ENCODE measurements at regions not wholly inside any gene's neighbourhood (a gene's known extent, or its start where the extent isn't known, plus 50 kb on each side); places are given as distances from the start of the nearest gene placed in this dataset.

DNA sequence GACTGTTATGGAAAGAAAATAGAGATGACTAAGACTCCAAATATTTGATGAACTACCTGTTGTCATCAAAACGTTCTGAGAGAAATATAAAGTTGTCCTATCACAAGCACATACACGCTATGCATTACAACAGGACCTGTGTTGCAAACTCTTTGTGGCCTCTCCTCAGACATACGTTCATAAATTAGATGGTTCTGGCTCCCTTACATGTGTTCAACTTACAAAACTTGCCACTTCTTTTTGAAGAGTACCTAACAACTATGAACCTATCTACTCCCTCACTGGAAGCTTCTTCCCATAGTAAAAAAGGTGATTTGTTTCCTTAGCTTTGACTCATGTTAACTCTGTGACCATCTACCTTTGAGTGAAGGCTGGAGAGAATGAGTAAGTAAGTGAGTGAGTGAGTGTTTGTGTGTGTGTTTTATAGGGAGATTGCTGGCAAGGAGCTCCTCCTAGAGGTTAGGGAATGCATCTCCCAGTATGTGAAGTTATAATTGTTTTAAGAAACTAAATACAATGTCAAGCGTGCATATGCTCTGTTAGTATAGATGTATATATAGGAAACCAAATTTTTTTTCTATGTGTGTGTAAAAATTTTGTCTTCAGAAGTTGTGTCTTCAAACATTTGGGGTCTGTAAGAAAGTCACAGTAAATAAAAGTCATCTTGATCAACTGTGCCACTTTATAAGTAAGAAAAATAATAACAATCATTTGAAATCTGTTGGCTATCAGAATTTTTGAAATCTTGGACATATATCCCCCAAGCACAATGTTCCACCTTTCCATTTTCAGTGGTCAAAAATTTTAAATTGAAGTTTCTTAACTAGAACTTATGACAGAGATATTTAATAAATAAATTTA, 1211.1 kb upstream of the GJE1 start:
- DNase-seq (ENCODE audit: low spot score) = no peak
- Mint-ChIP-seq H3K4me3 (no peak overlapping the region), H3K27me3 (ENCODE audit: insufficient read depth) (no peaks in the 10 kb centered on the region), H3K36me3 (ENCODE audit: low read depth) (no peaks in the 10 kb centered on the region), H3K9me3 (no peaks in the 10 kb centered on the region), H3K27ac (no peak overlapping the region), H3K4me1 (ENCODE audit: low read depth) (no peaks in the 10 kb centered on the region)
- intact Hi-C loops (cut with micrococcal nuclease) = loop anchor here (1.0 to 2.0 kb wide), 3 partner anchors 641 to 1553 kb away; no protein-coding TSS in a partner anchor

DNA sequence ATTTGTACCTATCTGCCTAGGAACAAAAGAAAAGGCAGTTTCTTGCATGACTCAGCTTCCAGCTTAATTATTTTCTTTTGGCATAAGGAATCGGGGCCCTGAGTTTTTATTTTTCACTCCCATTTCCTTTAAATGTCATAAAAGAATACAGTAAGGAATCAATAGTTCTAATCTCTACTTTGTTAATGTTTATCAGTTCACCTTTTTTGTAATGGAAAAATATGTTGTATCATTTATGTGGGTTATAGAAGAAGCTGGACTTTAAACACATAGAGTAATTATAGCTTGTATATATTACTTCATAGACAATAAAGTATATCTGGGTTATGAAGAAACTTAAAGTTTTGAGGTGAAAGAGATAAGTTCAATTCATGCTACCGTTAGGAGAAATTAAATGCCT, 1214.8 kb upstream of the GJE1 start:
- Mint-ChIP-seq H3K27ac (no peak overlapping the region), H3K9me3 (no peaks in the 10 kb centered on the region), H3K4me1 (ENCODE audit: low read depth) (no peaks in the 10 kb centered on the region), H3K4me3 (no peak overlapping the region), H3K36me3 (ENCODE audit: low read depth) (no peaks in the 10 kb centered on the region), H3K27me3 (ENCODE audit: insufficient read depth) (no peaks in the 10 kb centered on the region)
- no peak for DNase-seq (ENCODE audit: low spot score)
- intact Hi-C loops (cut with micrococcal nuclease) = no loop called here

DNA sequence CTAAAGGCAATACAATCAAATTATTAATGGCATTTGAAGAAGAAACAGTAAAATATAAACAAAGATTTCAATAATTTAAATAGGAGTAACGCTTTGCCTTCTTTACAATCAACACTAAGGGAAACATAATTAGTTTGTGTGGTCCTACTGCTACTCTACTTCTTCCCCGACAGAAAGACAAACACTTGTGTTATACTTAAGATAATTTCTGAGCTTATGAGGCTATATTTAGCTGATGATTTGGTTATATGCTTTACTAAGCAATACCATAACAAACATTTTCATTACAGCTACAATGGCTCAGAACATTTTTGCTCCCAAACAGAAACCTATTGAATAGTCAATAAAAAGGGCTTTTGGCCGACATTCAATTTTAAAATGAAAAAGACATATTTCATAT, 1217.2 kb upstream of the GJE1 start:
- Mint-ChIP-seq H3K27me3 (ENCODE audit: insufficient read depth) (peaks cover 2% of the 10 kb centered on the region), H3K4me1 (ENCODE audit: low read depth) (no peaks in the 10 kb centered on the region), H3K27ac (no peak overlapping the region), H3K36me3 (ENCODE audit: low read depth) (no peaks in the 10 kb centered on the region), H3K4me3 (no peak overlapping the region), H3K9me3 (no peaks in the 10 kb centered on the region)
- no peak for DNase-seq (ENCODE audit: low spot score)
- intact Hi-C loops (cut with micrococcal nuclease) = no loop called here

DNA sequence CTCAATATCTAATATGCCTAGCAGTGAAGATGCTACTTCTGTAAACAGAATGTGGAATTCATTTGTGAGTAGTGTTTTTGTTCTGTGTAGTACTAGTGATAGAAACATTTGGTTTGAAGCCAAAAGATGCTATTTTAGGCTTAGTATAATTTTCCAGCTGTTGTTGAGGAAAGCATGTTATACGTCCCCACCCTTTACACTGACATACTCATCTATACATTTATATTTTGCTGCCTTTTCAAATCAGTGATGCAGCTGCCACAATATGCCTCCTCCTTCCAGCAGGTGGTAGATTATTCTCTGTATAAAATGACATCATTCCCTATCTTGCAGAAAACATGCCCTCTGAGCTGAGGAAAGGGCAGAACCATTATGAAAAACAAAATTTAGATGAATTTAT, 1217.6 kb upstream of the GJE1 start:
- no peaks in the 10 kb centered on the region for H3K9me3 Mint-ChIP-seq
- DNase-seq (ENCODE audit: low spot score) = no peak
- H3K4me1 Mint-ChIP-seq (ENCODE audit: low read depth) = no peaks in the 10 kb centered on the region
- no peaks in the 10 kb centered on the region for H3K36me3 Mint-ChIP-seq (ENCODE audit: low read depth)
- no peak overlapping the region for H3K27ac Mint-ChIP-seq
- no peak overlapping the region for H3K4me3 Mint-ChIP-seq
- intact Hi-C loops (cut with micrococcal nuclease) = no loop called here
- H3K27me3 Mint-ChIP-seq (ENCODE audit: insufficient read depth) = peaks cover 2% of the 10 kb centered on the region

DNA sequence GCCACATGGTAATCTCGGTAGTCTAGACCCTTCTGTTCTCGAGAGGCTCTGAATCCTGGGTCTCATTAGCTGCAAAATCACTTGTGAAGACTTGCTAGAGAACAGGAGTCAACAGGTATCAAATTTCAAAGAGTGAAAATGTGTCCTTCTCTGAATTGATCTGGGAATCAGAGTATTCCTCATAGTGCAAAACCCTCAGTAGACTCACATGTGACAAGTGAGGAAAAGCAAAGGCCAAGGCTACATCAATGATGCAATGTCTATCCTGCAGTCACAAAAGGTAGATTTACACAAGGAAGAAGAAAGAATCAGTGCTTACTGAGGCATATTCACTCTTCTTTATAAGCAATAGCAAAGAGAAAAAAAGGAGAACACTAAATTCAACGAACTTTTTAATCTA, 1220.0 kb upstream of the GJE1 start:
- Mint-ChIP-seq H3K4me3 (no peak overlapping the region), H3K36me3 (ENCODE audit: low read depth) (no peaks in the 10 kb centered on the region), H3K27ac (no peak overlapping the region), H3K9me3 (no peaks in the 10 kb centered on the region), H3K27me3 (ENCODE audit: insufficient read depth) (peaks cover 2% of the 10 kb centered on the region), H3K4me1 (ENCODE audit: low read depth) (no peaks in the 10 kb centered on the region)
- intact Hi-C loops (cut with micrococcal nuclease) = no loop called here
- no peak for DNase-seq (ENCODE audit: low spot score)

DNA sequence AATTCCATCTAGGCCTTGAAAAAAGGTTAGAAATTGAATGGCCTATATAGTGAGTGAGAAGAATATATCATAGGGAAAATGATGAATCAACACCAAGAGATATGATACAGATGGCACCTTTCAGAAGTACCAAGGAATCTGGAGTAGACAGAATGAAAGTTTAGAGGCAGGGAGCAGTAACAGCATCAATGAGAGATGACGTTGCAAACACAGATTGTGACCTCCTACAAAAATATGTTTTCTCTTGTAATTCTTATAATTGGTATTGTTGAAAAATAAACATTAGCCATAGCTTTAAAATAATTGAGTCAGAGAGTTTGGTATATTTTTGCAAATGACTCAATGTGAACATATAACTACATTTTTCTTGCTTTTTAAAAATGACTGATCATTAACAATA, 1223.1 kb upstream of the GJE1 start:
- Mint-ChIP-seq H3K27ac (no peak overlapping the region), H3K4me3 (no peak overlapping the region), H3K4me1 (ENCODE audit: low read depth) (no peaks in the 10 kb centered on the region), H3K9me3 (no peaks in the 10 kb centered on the region), H3K27me3 (ENCODE audit: insufficient read depth) (peaks cover 2% of the 10 kb centered on the region), H3K36me3 (ENCODE audit: low read depth) (no peaks in the 10 kb centered on the region)
- intact Hi-C loops (cut with micrococcal nuclease) = no loop called here
- no peak for DNase-seq (ENCODE audit: low spot score)

DNA sequence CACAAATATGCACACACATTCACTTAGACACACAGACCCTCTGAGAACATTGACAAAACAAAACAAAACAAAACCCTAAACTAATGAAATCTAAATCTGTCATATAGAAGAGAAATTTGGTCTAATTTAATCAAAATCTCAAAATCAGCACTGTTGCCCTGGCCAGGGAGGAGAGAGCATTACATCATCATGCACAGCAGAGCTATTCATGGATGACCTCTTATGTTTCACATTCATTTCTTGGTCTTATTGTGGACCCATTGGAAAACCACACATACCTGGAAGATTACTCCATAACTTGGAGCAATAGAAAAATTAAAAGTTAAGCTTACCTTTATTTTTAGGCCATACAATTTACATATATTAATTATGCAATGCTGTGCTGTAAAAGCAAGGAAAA, 1223.6 kb upstream of the GJE1 start:
- H3K9me3 Mint-ChIP-seq = no peaks in the 10 kb centered on the region
- no peak overlapping the region for H3K4me3 Mint-ChIP-seq
- H3K4me1 Mint-ChIP-seq (ENCODE audit: low read depth) = no peaks in the 10 kb centered on the region
- H3K27ac Mint-ChIP-seq = no peak overlapping the region
- DNase-seq (ENCODE audit: low spot score) = no peak
- H3K36me3 Mint-ChIP-seq (ENCODE audit: low read depth) = no peaks in the 10 kb centered on the region
- H3K27me3 Mint-ChIP-seq (ENCODE audit: insufficient read depth) = peaks cover 2% of the 10 kb centered on the region
- intact Hi-C loops (cut with micrococcal nuclease) = no loop called here

DNA sequence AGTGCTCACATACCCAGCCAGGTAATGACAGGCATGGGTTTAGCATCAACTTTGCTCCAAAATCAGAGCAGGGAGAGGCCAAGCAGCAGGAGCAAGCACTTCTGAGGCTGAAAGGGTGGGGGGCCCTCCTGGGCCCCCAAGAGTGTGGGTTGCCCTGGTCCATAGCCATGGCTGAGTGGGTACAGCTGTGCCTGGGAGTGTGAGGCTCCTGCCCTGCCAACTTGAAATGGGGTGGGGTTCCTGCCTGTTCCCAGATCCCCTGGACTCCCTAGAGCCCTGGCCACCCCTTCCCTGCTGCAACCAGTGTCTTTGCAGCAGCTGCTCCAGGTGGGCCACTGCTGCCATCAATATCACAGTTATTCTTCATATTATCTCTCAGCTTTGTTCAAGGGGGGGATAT, 1224.2 kb upstream of the GJE1 start:
- no peaks in the 10 kb centered on the region for H3K36me3 Mint-ChIP-seq (ENCODE audit: low read depth)
- no peaks in the 10 kb centered on the region for H3K9me3 Mint-ChIP-seq
- H3K4me1 Mint-ChIP-seq (ENCODE audit: low read depth) = no peaks in the 10 kb centered on the region
- peaks cover 2% of the 10 kb centered on the region for H3K27me3 Mint-ChIP-seq (ENCODE audit: insufficient read depth)
- no peak overlapping the region for H3K4me3 Mint-ChIP-seq
- no peak overlapping the region for H3K27ac Mint-ChIP-seq
- DNase-seq (ENCODE audit: low spot score) = no peak
- intact Hi-C loops (cut with micrococcal nuclease) = no loop called here

DNA sequence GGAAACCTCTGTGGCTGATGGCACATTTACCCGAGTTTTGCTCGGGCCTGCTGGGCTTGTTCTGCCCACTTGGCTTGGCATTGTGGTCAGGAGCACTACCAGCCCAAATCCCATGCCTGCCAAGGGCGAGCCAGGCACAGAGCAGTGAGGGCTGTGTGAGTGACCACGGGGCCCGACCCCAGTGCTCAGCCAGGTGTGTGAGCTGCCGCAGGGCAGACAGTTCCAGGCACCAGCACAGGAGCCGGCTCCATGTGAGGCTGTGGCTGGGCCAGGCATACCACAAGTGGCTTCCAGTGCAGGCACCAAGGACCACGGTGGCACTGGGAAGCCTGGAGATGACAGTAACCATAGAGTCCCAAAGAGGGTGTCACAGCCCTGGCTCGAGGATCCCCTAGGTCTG, 1225.5 kb upstream of the GJE1 start:
- intact Hi-C loops (cut with micrococcal nuclease) = no loop called here
- no peaks in the 10 kb centered on the region for H3K36me3 Mint-ChIP-seq (ENCODE audit: low read depth)
- peaks cover 1% of the 10 kb centered on the region for H3K27me3 Mint-ChIP-seq (ENCODE audit: insufficient read depth)
- no peak overlapping the region for H3K4me3 Mint-ChIP-seq
- H3K4me1 Mint-ChIP-seq (ENCODE audit: low read depth) = no peaks in the 10 kb centered on the region
- H3K9me3 Mint-ChIP-seq = no peaks in the 10 kb centered on the region
- H3K27ac Mint-ChIP-seq = no peak overlapping the region
- no peak for DNase-seq (ENCODE audit: low spot score)

DNA sequence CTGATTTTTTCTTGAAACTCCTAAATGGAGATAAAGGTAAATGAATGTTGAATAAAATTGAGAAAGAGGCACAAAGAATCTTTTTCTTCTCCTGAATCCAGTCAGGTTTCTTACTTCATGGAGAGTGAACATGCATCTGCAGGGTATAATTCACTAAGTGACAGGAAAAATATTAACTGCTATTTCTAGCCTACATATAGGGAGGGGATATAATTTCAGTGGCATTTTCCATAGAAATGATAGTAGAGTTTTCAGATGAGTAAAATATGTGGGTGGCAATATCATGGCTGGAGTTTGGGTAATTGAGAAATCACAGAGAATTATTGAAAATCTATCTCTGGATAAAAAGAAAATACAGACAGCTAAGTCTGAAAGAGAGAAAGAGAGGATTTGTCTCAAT, 1227.0 kb upstream of the GJE1 start:
- Mint-ChIP-seq H3K4me1 (ENCODE audit: low read depth) (no peaks in the 10 kb centered on the region), H3K9me3 (peaks cover 5% of the 10 kb centered on the region), H3K4me3 (no peak overlapping the region), H3K27ac (no peak overlapping the region), H3K27me3 (ENCODE audit: insufficient read depth) (no peaks in the 10 kb centered on the region), H3K36me3 (ENCODE audit: low read depth) (no peaks in the 10 kb centered on the region)
- intact Hi-C loops (cut with micrococcal nuclease) = no loop called here
- DNase-seq (ENCODE audit: low spot score) = no peak

DNA sequence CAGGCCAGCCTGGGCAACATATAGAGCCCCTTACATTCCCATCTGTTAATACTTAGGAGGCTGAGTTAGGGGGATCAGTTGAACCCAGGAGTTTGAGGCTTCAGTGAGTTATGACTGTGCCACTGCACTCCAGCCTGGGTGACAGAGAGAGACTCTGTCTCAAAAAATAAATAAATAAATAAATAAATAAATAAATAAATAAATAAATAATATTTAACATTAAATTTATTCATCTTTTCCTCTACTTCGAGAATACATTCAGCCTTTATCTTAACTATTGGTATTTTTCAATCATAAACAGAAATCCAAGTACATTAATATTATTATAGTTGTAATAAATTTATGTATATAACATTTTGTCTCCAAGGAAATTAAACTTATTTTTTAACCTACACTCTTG, 1227.7 kb upstream of the GJE1 start:
- no peaks in the 10 kb centered on the region for H3K4me1 Mint-ChIP-seq (ENCODE audit: low read depth)
- no peak for DNase-seq (ENCODE audit: low spot score)
- no peak overlapping the region for H3K27ac Mint-ChIP-seq
- H3K9me3 Mint-ChIP-seq = peaks cover 5% of the 10 kb centered on the region
- intact Hi-C loops (cut with micrococcal nuclease) = no loop called here
- no peaks in the 10 kb centered on the region for H3K36me3 Mint-ChIP-seq (ENCODE audit: low read depth)
- H3K4me3 Mint-ChIP-seq = no peak overlapping the region
- H3K27me3 Mint-ChIP-seq (ENCODE audit: insufficient read depth) = no peaks in the 10 kb centered on the region

DNA sequence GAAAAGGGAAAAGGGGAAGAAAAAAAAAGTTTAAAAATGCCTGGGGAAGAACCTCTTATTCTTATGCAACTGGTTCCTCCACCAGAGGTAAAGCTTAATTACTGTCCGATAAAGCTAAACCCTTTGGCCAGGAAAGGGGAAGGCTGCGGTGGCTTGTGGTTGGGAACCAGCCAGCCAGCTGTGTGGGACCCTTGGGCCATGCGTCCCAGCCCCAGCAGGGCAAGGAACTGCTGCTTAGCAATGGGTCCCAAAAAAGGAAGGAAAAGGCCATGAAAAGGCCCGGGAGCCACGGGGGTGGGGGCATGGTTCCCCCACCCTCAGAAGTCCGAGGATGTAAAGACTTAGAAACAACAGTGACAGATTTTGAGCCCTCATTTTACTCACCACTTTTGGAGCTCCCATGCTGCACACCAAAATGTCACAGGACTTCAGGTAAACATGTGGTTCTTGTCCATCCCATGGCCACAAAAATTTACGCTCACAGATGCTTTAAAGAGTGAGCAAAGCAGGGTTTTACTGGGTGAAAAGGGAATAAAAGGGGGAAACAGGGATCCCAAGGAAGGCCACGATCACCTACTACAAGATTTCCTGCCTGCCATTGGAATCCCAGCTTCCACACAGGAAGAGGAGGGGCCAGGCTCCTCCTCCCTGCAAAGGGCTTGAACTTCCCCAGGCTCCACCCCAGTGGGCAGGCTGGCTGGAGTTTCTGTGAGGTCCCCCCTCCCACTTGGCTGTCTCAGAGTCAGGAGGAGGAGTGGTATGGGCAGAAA, 1234.7 kb upstream of the GJE1 start:
- H3K4me3 Mint-ChIP-seq = no peak overlapping the region
- DNase-seq (ENCODE audit: low spot score) = no peak
- intact Hi-C loops (cut with micrococcal nuclease) = no loop called here
- H3K27ac Mint-ChIP-seq = no peak overlapping the region
- peaks cover 5% of the 10 kb centered on the region for H3K9me3 Mint-ChIP-seq
- no peaks in the 10 kb centered on the region for H3K27me3 Mint-ChIP-seq (ENCODE audit: insufficient read depth)
- H3K4me1 Mint-ChIP-seq (ENCODE audit: low read depth) = no peaks in the 10 kb centered on the region
- no peaks in the 10 kb centered on the region for H3K36me3 Mint-ChIP-seq (ENCODE audit: low read depth)

DNA sequence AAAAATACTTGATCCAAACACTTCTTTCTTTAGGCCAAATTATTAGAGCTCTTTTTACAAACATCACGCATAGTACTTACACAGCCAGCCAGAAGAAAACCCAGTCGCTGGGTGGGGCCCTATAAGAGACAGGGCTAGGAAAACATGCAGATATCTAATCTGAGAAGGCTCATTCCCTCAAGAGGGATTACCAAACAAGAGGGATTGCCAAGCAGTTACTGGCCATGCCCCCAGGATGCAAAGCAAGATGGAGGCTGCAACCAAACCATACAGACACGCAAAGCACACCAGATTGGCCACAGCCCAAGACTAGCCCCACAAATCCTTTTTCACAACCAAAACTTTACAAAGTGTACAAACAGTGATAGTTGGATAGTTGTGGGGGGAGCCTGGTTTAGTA, 1235.4 kb upstream of the GJE1 start:
- H3K27me3 Mint-ChIP-seq (ENCODE audit: insufficient read depth) = no peaks in the 10 kb centered on the region
- H3K4me3 Mint-ChIP-seq = no peak overlapping the region
- H3K36me3 Mint-ChIP-seq (ENCODE audit: low read depth) = no peaks in the 10 kb centered on the region
- intact Hi-C loops (cut with micrococcal nuclease) = no loop called here
- H3K27ac Mint-ChIP-seq = no peak overlapping the region
- no peaks in the 10 kb centered on the region for H3K4me1 Mint-ChIP-seq (ENCODE audit: low read depth)
- H3K9me3 Mint-ChIP-seq = peaks cover 5% of the 10 kb centered on the region
- no peak for DNase-seq (ENCODE audit: low spot score)

Measured in activated T-helper 1 cell treated with anti-CD3 and anti-CD28 coated beads, Interleukin-12 subunit alpha, Interleukin-12 subunit beta, Interleukin-2, Interleukin-4 antibody, amounts not matched to agents 30 ng/mL and 10 ng/mL and 1 ng/mL, durations not matched to agents 14 hours and 24 hours and 36 hours (primary cell).